ENCODE measurements at regions not wholly inside any gene's neighbourhood (a gene's known extent, or its start where the extent isn't known, plus 50 kb on each side); places are given as distances from the start of the nearest gene placed in this dataset.

DNA sequence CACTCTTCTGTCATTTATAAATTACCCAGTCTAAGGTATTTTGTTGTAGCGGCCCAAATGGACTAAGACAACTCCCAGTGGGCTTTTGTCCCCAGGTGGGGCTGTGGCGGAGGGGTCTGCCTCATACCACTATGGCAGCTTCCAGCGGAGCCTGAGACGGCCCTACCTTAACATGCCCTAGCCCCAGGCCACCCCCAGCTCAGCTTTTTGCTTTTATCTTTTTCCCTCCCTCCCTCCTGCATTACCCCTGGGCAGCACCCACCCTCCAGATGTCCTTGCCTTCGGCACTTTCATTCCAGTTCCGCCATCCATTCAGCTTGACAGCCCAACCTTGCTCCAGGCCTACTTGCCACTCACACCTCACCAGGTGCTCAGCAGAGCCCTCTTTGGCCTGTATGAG is 307.3 kb downstream of the PTPRU start:
- no peak for TF ChIP-seq CTCF (IDR thresholded peaks at IDR 0.05; ENCODE audit: insufficient read depth, low read depth, low read length)
- Histone ChIP-seq H3K4me3 (ENCODE audit: low read depth, low read length) (no peak overlapping the region), H3K27me3 (ENCODE audit: control insufficient read depth, insufficient read depth, low read length) (no peaks in the 10 kb centered on the region), H3K36me3 (ENCODE audit: control insufficient read depth, insufficient read depth, low read length) (no peaks in the 10 kb centered on the region)
- DNase-seq (ENCODE audit: low read depth), result no peak
- CTCF ChIA-PET, result no interaction called here
- POLR2A ChIA-PET, result no interaction called here

DNA sequence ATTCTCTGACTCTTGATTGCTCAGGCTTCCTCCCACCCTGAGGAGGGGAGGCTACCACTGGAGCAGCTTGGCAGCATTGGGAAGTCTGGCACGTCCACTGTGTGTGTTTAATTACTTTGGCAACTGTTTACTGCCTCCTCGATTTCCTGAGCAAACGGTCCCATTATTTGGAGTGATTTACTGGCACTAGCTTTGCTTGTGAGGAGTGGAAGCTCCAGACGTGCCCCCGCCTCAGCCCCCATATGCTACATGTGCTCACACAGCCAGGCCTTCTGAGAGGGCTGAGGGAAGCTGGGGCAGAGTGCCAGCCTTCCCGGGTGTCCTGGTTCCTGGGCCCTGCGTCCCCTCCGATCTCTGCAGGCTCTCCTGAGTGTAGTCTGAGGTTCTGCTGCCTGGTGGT is 306.2 kb downstream of the PTPRU start:
- CTCF ChIA-PET, result no interaction called here
- H3K4me3 ChIP-seq (ENCODE audit: low read depth, low read length), result no peak overlapping the region
- DNase-seq (ENCODE audit: low read depth), result no peak
- POLR2A ChIA-PET, result no interaction called here
- H3K36me3 ChIP-seq (ENCODE audit: control insufficient read depth, insufficient read depth, low read length), result no peaks in the 10 kb centered on the region
- H3K27me3 ChIP-seq (ENCODE audit: control insufficient read depth, insufficient read depth, low read length), result no peaks in the 10 kb centered on the region
- TF ChIP-seq CTCF (IDR thresholded peaks at IDR 0.05; ENCODE audit: insufficient read depth, low read depth, low read length), result no peak

GRCh38 chr1:29541631-29542030 is 305.3 kb downstream of the PTPRU start:
- ChIA-PET CTCF (no interaction called here), POLR2A (no interaction called here)
- Histone ChIP-seq H3K27me3 (ENCODE audit: control insufficient read depth, insufficient read depth, low read length) (no peaks in the 10 kb centered on the region), H3K4me3 (ENCODE audit: low read depth, low read length) (no peak overlapping the region), H3K36me3 (ENCODE audit: control insufficient read depth, insufficient read depth, low read length) (no peaks in the 10 kb centered on the region)
- TF ChIP-seq CTCF (IDR thresholded peaks at IDR 0.05; ENCODE audit: insufficient read depth, low read depth, low read length), result no peak
- DNase-seq (ENCODE audit: low read depth), result no peak

DNA sequence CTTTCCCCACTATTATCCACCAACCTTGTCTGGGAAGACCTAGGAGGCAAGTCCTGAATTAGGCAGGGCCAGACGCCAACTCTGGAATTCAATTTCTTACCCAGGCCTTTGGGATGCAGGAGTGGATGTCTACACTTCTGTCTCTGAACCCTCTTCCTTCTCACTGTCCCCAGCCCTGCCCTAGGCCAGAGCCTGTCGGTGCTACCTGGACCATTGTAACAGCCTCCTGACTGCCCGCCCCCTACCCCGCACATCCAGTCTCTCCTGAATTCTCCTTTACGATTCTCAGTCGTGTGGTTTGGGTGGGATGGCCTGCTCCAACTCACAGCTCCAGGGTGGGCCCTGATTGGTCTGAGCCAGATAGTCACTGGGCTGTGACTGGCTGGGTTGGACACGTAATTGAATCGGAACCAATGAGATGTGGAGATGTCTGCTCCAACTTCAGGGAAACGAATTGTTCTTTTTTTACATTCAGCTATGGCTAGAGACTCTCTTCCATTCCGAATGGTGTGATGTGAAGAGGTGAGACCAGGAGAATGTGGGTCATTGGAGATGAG is 304.6 kb downstream of the PTPRU start:
- no peak for DNase-seq (ENCODE audit: low read depth)

GRCh38 chr1:29539971-29540370 is 303.6 kb downstream of the PTPRU start:
- ChIA-PET CTCF (no interaction called here), POLR2A (no interaction called here)
- no peaks in the 10 kb centered on the region for H3K27me3 ChIP-seq (ENCODE audit: control insufficient read depth, insufficient read depth, low read length)
- no peak for DNase-seq (ENCODE audit: low read depth)
- no peak for TF ChIP-seq CTCF (IDR thresholded peaks at IDR 0.05; ENCODE audit: insufficient read depth, low read depth, low read length)
- H3K36me3 ChIP-seq (ENCODE audit: control insufficient read depth, insufficient read depth, low read length), result no peaks in the 10 kb centered on the region
- H3K4me3 ChIP-seq (ENCODE audit: low read depth, low read length), result no peak overlapping the region

More for the DNA sequence above, 304.6 kb downstream of the PTPRU start:
- no peaks in the 10 kb centered on the region for H3K27me3 ChIP-seq (ENCODE audit: control insufficient read depth, insufficient read depth, low read length)
- CTCF ChIA-PET, result no interaction called here
- TF ChIP-seq CTCF (IDR thresholded peaks at IDR 0.05; ENCODE audit: insufficient read depth, low read depth, low read length), result no peak
- H3K4me3 ChIP-seq (ENCODE audit: low read depth, low read length), result no peak overlapping the region
- POLR2A ChIA-PET, result no interaction called here
- H3K36me3 ChIP-seq (ENCODE audit: control insufficient read depth, insufficient read depth, low read length), result no peaks in the 10 kb centered on the region

Measured in BJ (cell line).